PC-9 (cell line): ENCODE measurements at regions not wholly inside any gene's neighbourhood (a gene's known extent, or its start where the extent isn't known, plus 50 kb on each side); places are given as distances from the start of the nearest gene placed in this dataset.
A peak's percentile ranks its signal among the peaks of the same experiment; 100 is the strongest.

ENCODE experiments used
- BruUV-seq: library from RNA; stranded (reverse); fragments of 400-500 nt; replicated peaks from 2 replicates; lab custom pipeline; 2021; lab: Mats Ljungman, UMichigan
- CTCF ChIA-PET: fragments of 300-600 bp; sonication (Branson Sonifier 250); formaldehyde crosslinking; loops from one replicate; lab custom pipeline; 2022; ENCODE audit warnings: antibody characterized with exemption; lab: Charles Lee
- POLR2A ChIA-PET: fragments of 300-600 bp; sonication (Branson Sonifier 250); formaldehyde crosslinking; loops from one replicate; lab custom pipeline; 2022; ENCODE audit warnings: antibody characterized with exemption; ENCODE audit not compliant: unreplicated experiment; lab: Charles Lee
- DNase-seq, 2 experiments: peaks; one replicate each; pipeline versions ENCODE4 v3.0.0 to v3.0.0-alpha.2; 2015 to 2022; ENCODE audit warnings: mixed read lengths in 1 of 2
- H2AFZ ChIP-seq: fragments of 200-600 bp; sonication (generic); 2 replicates; pipeline ENCODE4 v1.8.1; 2017; ENCODE audit warnings: antibody characterized with exemption
- H3F3A ChIP-seq: fragments of 200-600 bp; sonication (generic); 2 replicates; pipeline ENCODE4 v1.8.1; 2017; ENCODE audit warnings: antibody characterized with exemption, mild to moderate bottlenecking, low read depth; ENCODE audit not compliant: insufficient read depth
- H3K27ac ChIP-seq: fragments of 200-600 bp; sonication (generic); 2 replicates; pipeline ENCODE4 v1.6.1; 2016; ENCODE audit warnings: mixed run types
- H3K27me3 ChIP-seq: fragments of 200-600 bp; sonication (generic); 2 replicates; pipeline ENCODE4 v1.6.1; 2016; ENCODE audit warnings: low read depth, mixed run types; ENCODE audit not compliant: insufficient read depth
- H3K36me3 ChIP-seq: fragments of 200-600 bp; sonication (generic); 2 replicates; pipeline ENCODE4 v1.6.1; 2016; ENCODE audit warnings: low read depth, mixed run types
- H3K4me1 ChIP-seq: fragments of 200-600 bp; sonication (generic); replicated peaks from 2 replicates; pipeline ENCODE4 v1.6.1; 2016; ENCODE audit warnings: mixed run types; ENCODE audit not compliant: insufficient read depth
- H3K4me2 ChIP-seq: fragments of 200-600 bp; sonication (generic); 2 replicates; pipeline ENCODE4 v1.6.1; 2017; ENCODE audit warnings: mixed run types
- H3K4me3 ChIP-seq: fragments of 200-600 bp; sonication (generic); 2 replicates; pipeline ENCODE4 v1.6.1; 2016; ENCODE audit warnings: mixed run types
- H3K79me2 ChIP-seq: fragments of 200-600 bp; sonication (generic); 2 replicates; pipeline ENCODE4 v1.6.1; 2017; ENCODE audit warnings: low read depth, mixed run types
- H3K9me2 ChIP-seq: fragments of 200-600 bp; sonication (generic); 2 replicates; pipeline ENCODE4 v1.8.1; 2017; ENCODE audit warnings: mild to moderate bottlenecking; ENCODE audit not compliant: insufficient read depth
- H3K9me3 ChIP-seq: fragments of 200-600 bp; sonication (generic); 2 replicates; pipeline ENCODE4 v1.8.1; 2016; ENCODE audit warnings: low read depth; ENCODE audit not compliant: insufficient read depth
- H4K20me1 ChIP-seq: fragments of 200-600 bp; sonication (generic); 2 replicates; pipeline ENCODE4 v1.8.1; 2017; ENCODE audit not compliant: insufficient read depth
- CTCF ChIP-seq: fragments of 200-600 bp; sonication (generic); conservative IDR thresholded peaks from 2 replicates; pipeline ENCODE4 v1.6.1; 2017; ENCODE audit warnings: mixed run types, antibody characterized with exemption, mild to moderate bottlenecking, moderate library complexity
- EZH2 ChIP-seq: fragments of 200-600 bp; sonication (generic); IDR thresholded peaks from 2 replicates; pipeline ENCODE4 v1.8.0; 2017; ENCODE audit warnings: antibody characterized with exemption, low read depth
- intact Hi-C: fragments of 100-400 bp; cut with micrococcal nuclease; formaldehyde crosslinking; loops from one replicate; pipeline ENCODE4 v1.10.0; 2022; ENCODE audit not compliant: unreplicated experiment

DNA sequence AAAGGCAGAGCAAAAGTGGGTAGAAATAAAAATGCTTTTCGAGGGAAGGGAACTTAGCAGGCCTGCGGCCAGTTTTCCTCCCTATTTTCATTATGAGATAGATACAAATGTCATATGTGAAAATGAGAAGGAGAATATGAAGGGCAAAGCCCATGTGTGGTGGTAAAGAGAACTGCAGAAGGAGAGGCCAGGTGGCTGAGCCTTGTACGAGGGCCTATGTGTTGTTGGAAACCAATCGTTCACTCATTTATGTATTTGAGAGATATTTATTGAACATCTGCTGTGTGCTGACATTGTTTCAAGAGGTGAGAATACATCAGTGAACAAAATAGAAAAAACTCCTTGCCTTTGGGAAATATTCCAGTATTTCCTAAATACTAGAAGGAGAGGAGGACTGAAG is 147.7 kb downstream of the SH3BGRL2 start:
- H3K9me2 ChIP-seq: no peaks in the 10 kb centered on the region
- TF ChIP-seq EZH2 (no peak), CTCF (no peak)
- CTCF ChIA-PET: no interaction called here
- no peaks in the 10 kb centered on the region for H3K4me1 ChIP-seq
- intact Hi-C loops: loop anchor here (1.0 kb wide), 1 partner anchor 89 kb away; no protein-coding TSS in a partner anchor
- no peak overlapping the region for H3K27ac ChIP-seq
- no TSS peak for BruUV-seq
- no peaks in the 10 kb centered on the region for H3F3A ChIP-seq
- no peaks in the 10 kb centered on the region for H4K20me1 ChIP-seq
- no peak for DNase-seq
- H3K4me2 ChIP-seq: no peak overlapping the region
- no peaks in the 10 kb centered on the region for H3K27me3 ChIP-seq
- no peaks in the 10 kb centered on the region for H3K36me3 ChIP-seq
- POLR2A ChIA-PET: no interaction called here
- no peaks in the 10 kb centered on the region for H3K79me2 ChIP-seq
- no peaks in the 10 kb centered on the region for H3K9me3 ChIP-seq
- H2AFZ ChIP-seq: no peak overlapping the region
- no peak overlapping the region for H3K4me3 ChIP-seq

DNA sequence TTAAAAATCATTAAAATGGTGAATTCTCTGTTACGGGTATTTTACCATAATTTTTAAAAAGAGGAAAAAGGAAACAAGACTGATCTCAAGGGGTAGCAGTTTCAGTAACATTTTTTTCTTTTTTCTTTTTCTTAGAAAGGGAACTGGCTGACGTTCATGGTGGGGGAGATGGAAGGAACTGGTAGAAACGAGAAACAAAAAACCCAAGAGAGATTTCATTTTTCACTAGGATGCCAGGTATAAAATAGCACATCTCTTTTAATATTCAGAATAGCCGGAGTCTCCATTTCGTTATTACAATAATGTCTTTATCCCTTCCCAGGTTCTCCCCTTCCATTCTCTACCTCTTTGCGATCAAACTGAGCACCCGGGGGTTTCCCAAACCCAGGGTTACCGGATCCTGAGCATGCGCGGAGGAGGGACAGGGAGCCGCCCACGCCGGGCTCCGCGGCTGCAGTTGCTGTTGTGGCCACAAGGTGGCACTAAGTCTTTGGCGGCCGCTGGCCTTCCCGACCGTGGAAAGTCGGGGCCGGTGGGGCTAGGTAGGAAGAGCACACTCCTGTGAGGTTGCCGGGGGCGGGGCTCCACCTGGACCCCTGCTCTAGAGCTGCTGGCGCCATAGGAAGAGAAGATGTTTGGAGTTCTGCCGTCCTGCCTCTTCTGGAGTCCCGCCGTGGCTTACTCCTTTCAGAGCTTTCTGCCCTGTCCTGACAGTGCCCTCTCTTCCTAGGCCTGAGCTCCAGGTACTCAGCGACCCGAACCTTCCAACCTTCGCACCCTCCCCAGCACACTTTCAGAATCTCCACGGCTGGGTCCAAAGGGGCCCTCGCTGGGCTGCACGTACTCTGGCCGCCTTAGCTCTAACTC is 146.8 kb downstream of the SH3BGRL2 start:
- Histone ChIP-seq H3K9me2 (no peaks in the 10 kb centered on the region), H3K4me2 (peak overlapping the region; percentile 71), H3F3A (no peaks in the 10 kb centered on the region), H3K4me3 (peak overlapping the region; percentile 56; the same call in 1 of the 2 replicates), H3K9me3 (no peaks in the 10 kb centered on the region), H2AFZ (peak overlapping the region; percentile 82), H4K20me1 (no peaks in the 10 kb centered on the region), H3K36me3 (no peaks in the 10 kb centered on the region), H3K79me2 (no peaks in the 10 kb centered on the region), H3K27ac (no peak overlapping the region), H3K27me3 (no peaks in the 10 kb centered on the region), H3K4me1 (no peaks in the 10 kb centered on the region)
- ChIA-PET POLR2A (no interaction called here), CTCF (no interaction called here)
- intact Hi-C loops: loop anchor here (1.0 kb wide), 1 partner anchor 90 kb away; no protein-coding TSS in a partner anchor
- TF ChIP-seq CTCF (peak; percentile 90), EZH2 (no peak)
- peak; percentile 35 to 69 for DNase-seq
- BruUV-seq: no TSS peak

DNA sequence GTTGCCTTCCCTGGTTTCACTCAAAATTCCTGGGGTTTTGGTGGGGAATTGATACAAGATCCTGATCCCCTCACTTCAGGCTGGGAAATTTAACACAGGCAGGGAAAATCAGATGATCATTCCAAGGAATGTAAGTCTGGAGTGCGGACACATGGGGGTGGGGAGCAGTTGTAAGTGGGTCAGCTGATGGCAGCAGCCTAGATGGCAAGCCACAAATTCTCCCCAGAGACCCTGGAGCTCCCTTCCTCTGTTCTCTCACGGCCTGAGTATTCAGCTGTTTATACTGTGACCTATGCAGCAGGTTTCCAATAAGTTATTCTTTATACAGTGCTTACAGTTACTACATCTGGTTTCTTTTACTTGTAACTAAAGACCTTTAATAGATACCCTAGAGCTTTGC is 144.9 kb downstream of the SH3BGRL2 start:
- Histone ChIP-seq H3F3A (no peaks in the 10 kb centered on the region), H3K9me2 (no peaks in the 10 kb centered on the region), H3K4me2 (no peak overlapping the region), H3K4me1 (no peaks in the 10 kb centered on the region), H2AFZ (no peak overlapping the region), H3K4me3 (no peak overlapping the region), H3K79me2 (no peaks in the 10 kb centered on the region), H3K27ac (no peak overlapping the region), H3K27me3 (no peaks in the 10 kb centered on the region), H4K20me1 (no peaks in the 10 kb centered on the region), H3K9me3 (no peaks in the 10 kb centered on the region), H3K36me3 (no peaks in the 10 kb centered on the region)
- intact Hi-C loops: no loop called here
- no TSS peak for BruUV-seq
- ChIA-PET POLR2A (no interaction called here), CTCF (no interaction called here)
- DNase-seq: no peak
- TF ChIP-seq EZH2: no peak
- no peak for TF ChIP-seq CTCF
